Activated naive CD4-positive, alpha-beta T cell treated with anti-CD3 and anti-CD28 coated beads, Interleukin-2, amount 10 ng/mL, durations not matched to agents 7 days and 5 days (primary cell): ENCODE measurements at regions not wholly inside any gene's neighbourhood (a gene's known extent, or its start where the extent isn't known, plus 50 kb on each side); places are given as distances from the start of the nearest gene placed in this dataset.
"Not testable (repeated sequence)": the region's sequence is repeated elsewhere in the genome, so short reads cannot be mapped to it uniquely, and the experiment has no call there.

Experiments used
- CTCF ChIA-PET: fragments of 350-600 bp; sonication (Branson Sonifier 250); formaldehyde crosslinking; loops from one replicate; lab custom pipeline; 2021; ENCODE audit warnings: antibody characterized with exemption; lab: Charles Lee
- DNase-seq: peaks from one replicate; pipeline ENCODE4 v3.0.0-alpha.2; 2020
- H3K27ac Mint-ChIP-seq: one replicate; pipeline ENCODE4 v1.8.0; 2021; ENCODE audit warnings: mild to moderate bottlenecking, moderate library complexity, mixed read lengths
- H3K27me3 Mint-ChIP-seq: one replicate; pipeline ENCODE4 v1.8.0; 2021; ENCODE audit warnings: mild to moderate bottlenecking, mixed read lengths
- H3K36me3 Mint-ChIP-seq: one replicate; pipeline ENCODE4 v1.8.0; 2021; ENCODE audit warnings: mixed read lengths
- H3K4me1 Mint-ChIP-seq: one replicate; pipeline ENCODE4 v1.8.0; 2021; ENCODE audit warnings: mixed read lengths
- H3K4me3 Mint-ChIP-seq: one replicate; pipeline ENCODE4 v1.8.0; 2021; ENCODE audit warnings: mild to moderate bottlenecking, moderate library complexity, mixed read lengths
- H3K9me3 Mint-ChIP-seq: one replicate; pipeline ENCODE4 v1.8.0; 2021; ENCODE audit warnings: mixed read lengths

DNA sequence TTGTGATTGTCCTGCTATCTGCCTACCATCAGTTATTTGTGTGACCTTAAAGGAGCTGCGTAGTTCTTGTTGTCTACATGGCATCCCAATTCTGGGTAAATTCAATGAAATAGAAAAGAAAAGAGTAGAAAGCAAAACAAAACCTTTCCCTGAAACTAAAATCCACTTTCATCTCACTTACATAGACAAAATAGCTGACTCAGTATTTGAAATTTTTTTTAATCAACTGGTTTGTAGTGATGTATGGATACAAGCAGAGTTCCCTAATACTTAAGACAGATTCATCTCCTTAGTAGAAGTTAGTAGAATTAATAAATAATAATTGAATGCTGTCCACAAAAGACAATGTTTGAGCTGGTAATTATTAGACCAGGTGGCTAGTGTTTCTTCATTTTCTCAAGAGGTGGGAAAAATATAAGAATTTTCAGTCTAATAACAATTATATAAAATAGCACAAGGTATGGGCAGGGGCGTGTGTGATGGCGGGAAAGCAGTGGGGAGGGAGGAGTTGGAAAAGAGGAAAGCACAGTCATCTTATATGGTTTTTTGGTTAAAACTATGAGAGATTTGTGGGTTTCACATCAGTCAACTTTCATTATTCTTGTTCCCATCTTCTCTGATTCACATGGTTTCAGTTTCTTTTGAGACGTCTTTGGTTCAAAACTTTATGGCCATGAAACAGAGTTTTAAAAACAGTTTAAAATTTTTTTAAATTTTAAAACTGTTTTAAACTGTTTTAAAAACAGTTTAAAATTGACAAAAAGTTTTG lies 275.2 kb downstream of the SPRY1 start:
- Mint-ChIP-seq H3K27me3 (peaks cover 8% of the 10 kb centered on the region), H3K9me3 (no peaks in the 10 kb centered on the region), H3K4me3 (no peak overlapping the region), H3K4me1 (peaks cover 19% of the 10 kb centered on the region), H3K27ac (peak overlapping the region; percentile 33), H3K36me3 (no peaks in the 10 kb centered on the region)
- peak; percentile 29 for DNase-seq
- CTCF ChIA-PET: interaction anchor here (1.2 kb wide), 1 partner anchor 272 kb away, joined by 4 read pairs; no protein-coding TSS in a partner anchor

DNA sequence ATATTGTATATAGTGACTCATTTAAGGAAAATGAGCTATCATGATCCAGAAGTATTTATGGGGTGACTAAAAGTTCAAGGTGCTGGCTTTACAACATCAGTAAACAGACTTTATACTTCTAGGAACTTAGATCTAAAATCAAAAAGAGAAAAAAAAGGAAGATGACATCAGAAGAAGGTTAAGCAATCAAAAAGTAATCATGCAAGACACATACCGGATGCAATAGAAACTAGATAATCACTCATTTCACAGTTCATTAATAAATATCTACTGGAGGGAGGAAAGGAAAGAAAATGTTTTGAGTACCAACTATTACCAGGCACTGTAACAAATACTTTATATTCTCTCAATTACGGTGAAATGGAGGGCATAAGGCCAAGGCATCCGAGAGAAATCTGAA lies 276.4 kb downstream of the SPRY1 start:
- Mint-ChIP-seq H3K27me3 (peaks cover 7% of the 10 kb centered on the region), H3K9me3 (no peaks in the 10 kb centered on the region), H3K4me3 (no peak overlapping the region), H3K36me3 (no peaks in the 10 kb centered on the region), H3K27ac (no peak overlapping the region), H3K4me1 (peaks cover 19% of the 10 kb centered on the region)
- CTCF ChIA-PET: no interaction called here
- DNase-seq: no peak

DNA sequence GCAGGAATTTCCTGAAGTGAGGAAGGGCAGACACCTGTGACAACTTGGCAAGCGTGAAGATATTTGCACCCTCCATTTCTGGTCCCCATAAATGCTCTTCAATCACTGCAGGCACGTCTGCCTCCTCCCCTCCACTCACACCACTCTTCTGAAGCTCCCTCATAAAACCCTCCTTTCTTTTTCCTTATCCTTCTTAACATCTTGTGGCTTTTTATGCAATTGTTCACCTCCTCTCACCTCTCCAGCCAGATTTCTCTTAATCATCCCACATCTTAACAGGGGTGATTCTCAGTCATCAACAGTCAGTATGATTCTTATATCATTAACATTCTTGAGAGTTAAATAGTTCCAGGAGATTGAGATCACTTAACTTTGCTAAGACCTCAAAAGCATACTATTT lies 277.4 kb downstream of the SPRY1 start:
- CTCF ChIA-PET: no interaction called here
- no peak for DNase-seq
- H3K4me3 Mint-ChIP-seq: no peak overlapping the region
- H3K27ac Mint-ChIP-seq: no peak overlapping the region
- H3K4me1 Mint-ChIP-seq: peaks cover 19% of the 10 kb centered on the region
- peaks cover 7% of the 10 kb centered on the region for H3K27me3 Mint-ChIP-seq
- H3K9me3 Mint-ChIP-seq: no peaks in the 10 kb centered on the region
- H3K36me3 Mint-ChIP-seq: no peaks in the 10 kb centered on the region

DNA sequence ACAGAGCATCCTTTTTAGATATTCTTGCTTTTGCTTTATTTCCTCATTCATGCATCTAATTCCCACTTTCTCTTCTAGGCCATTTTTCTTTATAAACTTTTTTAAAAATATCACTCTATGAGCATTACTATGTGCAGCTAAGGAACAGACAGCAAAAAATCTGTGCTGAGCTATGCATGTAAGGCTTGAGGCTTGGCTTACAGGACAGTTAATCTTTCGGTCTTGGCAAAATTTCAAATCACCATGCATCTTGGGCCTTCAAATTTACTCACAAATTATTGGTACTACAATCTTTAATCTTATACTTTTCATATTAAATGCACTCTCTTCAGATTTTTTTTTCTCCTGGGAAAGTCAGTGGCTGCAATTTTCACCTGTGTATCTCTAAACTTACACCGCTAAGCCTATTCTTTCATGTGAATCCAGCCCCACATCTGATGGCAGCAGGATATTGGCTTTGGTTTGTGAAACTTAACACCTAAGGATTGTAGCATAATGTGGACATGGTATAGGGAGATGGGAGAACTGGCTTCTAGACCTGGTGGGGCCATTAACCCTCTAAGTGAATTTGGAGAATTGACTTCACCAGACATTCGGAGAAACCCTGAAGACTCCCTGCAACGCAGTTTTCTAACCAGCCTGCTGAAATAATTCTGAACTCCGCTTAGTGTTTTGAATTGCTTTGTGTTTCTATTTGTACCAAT lies 278.3 kb downstream of the SPRY1 start:
- Mint-ChIP-seq H3K4me3 (no peak overlapping the region), H3K27ac (no peak overlapping the region), H3K4me1 (peaks cover 19% of the 10 kb centered on the region), H3K9me3 (no peaks in the 10 kb centered on the region), H3K27me3 (peaks cover 7% of the 10 kb centered on the region), H3K36me3 (no peaks in the 10 kb centered on the region)
- CTCF ChIA-PET: no interaction called here
- DNase-seq: no peak

DNA sequence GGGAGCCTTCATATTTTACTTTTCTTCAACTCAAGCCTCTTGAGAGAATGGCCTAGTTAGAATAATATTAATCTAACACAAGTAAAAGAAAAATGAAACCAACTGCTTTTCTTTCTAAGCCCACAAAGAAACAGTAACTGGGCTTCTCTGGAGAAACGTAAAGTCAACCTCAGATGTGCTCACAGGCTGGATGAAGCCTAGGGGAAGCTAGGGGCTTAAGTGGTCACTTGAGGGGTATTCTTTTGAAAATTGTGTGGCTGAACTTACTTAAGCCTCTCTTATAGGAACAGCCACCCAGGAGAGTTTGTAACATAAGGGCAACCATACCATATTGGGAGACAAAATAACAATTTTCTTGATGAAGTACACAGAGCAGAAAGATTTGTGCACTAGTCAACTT lies 279.0 kb downstream of the SPRY1 start:
- CTCF ChIA-PET: no interaction called here
- Mint-ChIP-seq H3K27me3 (peaks cover 7% of the 10 kb centered on the region), H3K27ac (no peak overlapping the region), H3K36me3 (no peaks in the 10 kb centered on the region), H3K9me3 (no peaks in the 10 kb centered on the region), H3K4me1 (peaks cover 19% of the 10 kb centered on the region), H3K4me3 (no peak overlapping the region)
- DNase-seq: no peak

DNA sequence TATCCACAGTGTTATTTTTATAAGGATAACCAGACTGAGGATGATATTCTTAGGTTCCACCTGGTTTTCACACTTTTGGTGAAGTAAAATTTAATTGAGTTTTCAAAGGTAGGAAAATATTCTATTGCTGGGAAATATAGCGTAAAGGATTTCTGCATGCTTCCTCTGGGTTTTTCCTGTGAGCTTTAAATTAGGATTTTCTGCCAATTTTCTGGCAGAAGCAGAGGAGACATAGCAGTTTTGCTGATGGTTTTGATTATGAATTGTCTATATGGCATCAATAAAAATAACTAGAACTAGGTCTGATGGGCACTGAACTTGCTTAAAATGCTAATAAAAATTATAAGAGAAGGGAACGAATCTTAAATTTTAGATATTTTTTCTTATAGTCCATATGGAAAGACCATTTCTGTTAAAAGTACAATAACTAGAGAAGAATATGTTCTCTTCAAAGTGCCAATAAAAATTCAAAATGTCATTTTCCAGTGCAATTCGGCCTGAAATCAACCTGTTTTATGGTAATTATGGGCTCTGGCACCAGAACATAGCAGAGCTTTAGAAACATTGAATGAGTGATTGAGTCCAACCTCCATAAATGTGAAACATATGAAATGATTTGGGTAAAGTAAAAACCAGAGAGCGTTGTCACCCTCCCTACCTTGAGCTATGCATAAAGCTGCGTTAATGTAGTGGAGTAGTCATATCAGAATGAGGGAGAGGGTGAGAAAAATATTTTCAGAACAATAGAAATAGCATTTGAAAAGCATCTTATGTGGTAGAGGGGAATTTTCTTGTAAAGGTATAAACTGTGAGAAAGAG lies 279.7 kb downstream of the SPRY1 start:
- Mint-ChIP-seq H3K4me3 (no peak overlapping the region), H3K4me1 (peaks cover 18% of the 10 kb centered on the region), H3K27ac (no peak overlapping the region), H3K36me3 (no peaks in the 10 kb centered on the region), H3K9me3 (no peaks in the 10 kb centered on the region), H3K27me3 (peaks cover 7% of the 10 kb centered on the region)
- DNase-seq: no peak
- CTCF ChIA-PET: no interaction called here

DNA sequence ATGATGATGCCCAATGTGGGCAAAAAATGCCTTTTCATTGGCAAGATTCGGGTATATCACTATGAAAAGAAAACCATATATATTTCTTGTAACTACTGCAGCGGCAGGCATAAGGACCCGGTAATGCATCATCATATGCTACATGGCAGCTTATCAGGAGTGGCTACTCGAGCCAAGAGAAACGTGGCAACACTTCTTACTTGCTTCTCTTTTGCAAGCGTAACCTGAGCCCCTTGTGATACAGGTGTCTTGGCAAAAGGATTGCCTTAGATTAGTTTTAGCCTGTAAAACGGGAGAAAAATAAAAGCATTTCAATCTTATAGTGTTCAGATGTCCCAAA lies 280.3 kb downstream of the SPRY1 start:
- CTCF ChIA-PET: no interaction called here
- no peak for DNase-seq
- Mint-ChIP-seq H3K36me3 (no peaks in the 10 kb centered on the region), H3K4me3 (no peak overlapping the region), H3K4me1 (peaks cover 12% of the 10 kb centered on the region), H3K9me3 (no peaks in the 10 kb centered on the region), H3K27ac (no peak overlapping the region), H3K27me3 (peaks cover 7% of the 10 kb centered on the region)

DNA sequence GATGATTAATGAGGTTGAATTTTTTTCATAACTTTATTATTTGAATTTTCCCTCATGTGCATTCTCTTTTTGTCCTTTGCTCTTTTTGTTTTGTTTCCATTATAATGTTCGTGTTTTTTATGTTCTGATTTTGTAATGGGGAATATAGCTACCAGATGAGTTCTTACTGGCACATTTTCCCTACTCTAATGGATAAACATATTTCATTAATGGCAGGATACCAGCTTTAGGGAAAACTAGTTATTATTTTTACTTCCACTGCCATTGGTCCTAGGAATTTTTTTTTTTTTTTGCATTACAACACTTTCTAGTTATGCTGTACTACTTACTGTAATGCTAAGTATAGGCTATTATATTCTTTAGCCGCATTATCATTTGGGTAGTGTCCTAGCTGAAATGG lies 286.3 kb downstream of the SPRY1 start:
- Mint-ChIP-seq H3K27ac (no peak overlapping the region), H3K9me3 (peaks cover 4% of the 10 kb centered on the region), H3K4me1 (no peaks in the 10 kb centered on the region), H3K27me3 (no peaks in the 10 kb centered on the region), H3K36me3 (no peaks in the 10 kb centered on the region), H3K4me3 (no peak overlapping the region)
- CTCF ChIA-PET: interaction anchor here (0.6 kb wide), 2 partner anchors 12 to 230 kb away, joined by 3 read pairs; no protein-coding TSS in a partner anchor
- DNase-seq: no peak

DNA sequence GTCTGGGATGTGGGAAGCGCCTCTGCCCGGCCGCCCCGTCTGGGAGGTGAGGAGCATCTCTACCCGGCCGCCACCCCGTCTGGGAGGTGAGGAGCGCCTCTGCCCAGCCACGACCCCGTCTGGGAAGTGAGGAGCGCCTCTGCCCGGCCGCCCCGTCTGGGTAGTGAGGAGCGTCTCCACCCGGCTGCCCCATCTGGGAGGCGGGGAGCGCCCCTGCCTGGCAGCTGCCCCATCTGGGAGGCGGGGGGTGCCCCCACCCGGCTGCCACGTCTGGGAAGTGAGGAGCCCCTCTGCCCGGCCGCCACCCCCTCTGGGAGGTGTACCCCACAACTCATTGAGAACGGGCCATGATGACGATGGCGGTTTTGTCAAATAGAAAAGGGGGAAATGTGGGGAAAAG lies 288.3 kb downstream of the SPRY1 start:
- H3K27ac Mint-ChIP-seq, H3K27me3 Mint-ChIP-seq, H3K4me3 Mint-ChIP-seq, CTCF ChIA-PET, DNase-seq, H3K4me1 Mint-ChIP-seq, H3K36me3 Mint-ChIP-seq, H3K9me3 Mint-ChIP-seq: not testable (repeated sequence)

DNA sequence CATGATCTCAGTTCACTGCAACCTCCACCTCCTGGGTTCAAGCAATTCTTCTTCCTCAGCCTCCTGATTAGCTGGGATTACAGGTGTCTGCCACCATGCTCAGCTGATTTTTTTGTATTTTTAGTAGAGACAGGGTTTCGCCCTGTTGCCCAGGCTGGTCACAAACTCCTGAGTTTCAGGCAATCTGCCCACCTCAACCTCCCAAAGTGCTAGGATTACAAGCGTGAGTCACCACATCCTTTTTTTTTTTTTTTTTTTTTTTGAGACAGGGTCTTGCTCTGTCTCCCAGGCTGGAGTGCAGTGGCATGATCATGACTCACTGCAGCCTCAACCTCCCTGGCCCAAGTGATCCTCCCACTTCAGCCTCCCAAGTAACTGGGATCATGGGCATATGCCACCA lies 298.9 kb downstream of the SPRY1 start:
- H3K9me3 Mint-ChIP-seq, H3K4me3 Mint-ChIP-seq, H3K4me1 Mint-ChIP-seq, CTCF ChIA-PET, H3K27ac Mint-ChIP-seq, H3K36me3 Mint-ChIP-seq, H3K27me3 Mint-ChIP-seq, DNase-seq: not testable (repeated sequence)

DNA sequence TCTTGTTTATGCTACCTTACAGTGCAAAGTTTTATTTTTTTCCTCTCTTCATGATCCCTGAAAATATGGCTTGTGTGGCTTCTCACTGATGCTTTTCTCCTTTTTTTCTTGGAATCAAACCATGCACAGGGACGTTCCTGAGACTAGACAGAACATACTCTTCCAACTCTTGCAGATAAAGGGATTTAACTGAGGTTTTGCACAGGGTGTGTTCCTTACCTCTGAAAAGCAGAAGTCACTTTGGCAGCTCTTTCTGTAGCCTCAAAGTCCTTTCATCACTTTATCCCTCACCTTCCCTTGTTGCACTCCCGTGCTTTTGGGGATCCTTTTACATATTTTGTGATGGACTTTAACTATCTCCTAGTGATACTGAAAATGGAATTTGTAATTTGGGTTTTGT lies 300.1 kb downstream of the SPRY1 start:
- Mint-ChIP-seq H3K4me1 (no peaks in the 10 kb centered on the region), H3K27me3 (peaks cover 6% of the 10 kb centered on the region), H3K27ac (no peak overlapping the region), H3K36me3 (no peaks in the 10 kb centered on the region), H3K9me3 (no peaks in the 10 kb centered on the region), H3K4me3 (no peak overlapping the region)
- CTCF ChIA-PET: no interaction called here
- DNase-seq: no peak

DNA sequence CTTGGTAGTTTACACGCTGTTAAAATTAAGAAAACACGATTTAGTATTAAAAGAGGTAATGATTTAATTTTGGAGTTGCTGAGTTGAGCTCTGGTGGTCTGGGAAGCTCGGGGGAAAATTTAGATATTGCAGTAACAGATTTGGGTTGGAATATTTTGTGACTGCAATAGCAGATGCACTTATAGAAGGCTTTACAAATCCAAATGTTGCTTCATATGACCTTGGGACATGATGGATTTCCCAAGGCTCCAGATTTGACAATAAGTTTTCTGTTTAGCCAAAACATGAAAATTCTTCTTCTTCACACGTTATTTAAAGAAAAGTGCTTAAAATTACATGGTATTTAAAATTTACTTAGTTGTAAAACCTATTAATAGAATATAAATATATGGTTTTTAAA lies 302.0 kb downstream of the SPRY1 start:
- Mint-ChIP-seq H3K36me3 (no peaks in the 10 kb centered on the region), H3K4me1 (no peaks in the 10 kb centered on the region), H3K27me3 (peaks cover 6% of the 10 kb centered on the region), H3K9me3 (no peaks in the 10 kb centered on the region), H3K4me3 (no peak overlapping the region), H3K27ac (no peak overlapping the region)
- CTCF ChIA-PET: no interaction called here
- DNase-seq: no peak

DNA sequence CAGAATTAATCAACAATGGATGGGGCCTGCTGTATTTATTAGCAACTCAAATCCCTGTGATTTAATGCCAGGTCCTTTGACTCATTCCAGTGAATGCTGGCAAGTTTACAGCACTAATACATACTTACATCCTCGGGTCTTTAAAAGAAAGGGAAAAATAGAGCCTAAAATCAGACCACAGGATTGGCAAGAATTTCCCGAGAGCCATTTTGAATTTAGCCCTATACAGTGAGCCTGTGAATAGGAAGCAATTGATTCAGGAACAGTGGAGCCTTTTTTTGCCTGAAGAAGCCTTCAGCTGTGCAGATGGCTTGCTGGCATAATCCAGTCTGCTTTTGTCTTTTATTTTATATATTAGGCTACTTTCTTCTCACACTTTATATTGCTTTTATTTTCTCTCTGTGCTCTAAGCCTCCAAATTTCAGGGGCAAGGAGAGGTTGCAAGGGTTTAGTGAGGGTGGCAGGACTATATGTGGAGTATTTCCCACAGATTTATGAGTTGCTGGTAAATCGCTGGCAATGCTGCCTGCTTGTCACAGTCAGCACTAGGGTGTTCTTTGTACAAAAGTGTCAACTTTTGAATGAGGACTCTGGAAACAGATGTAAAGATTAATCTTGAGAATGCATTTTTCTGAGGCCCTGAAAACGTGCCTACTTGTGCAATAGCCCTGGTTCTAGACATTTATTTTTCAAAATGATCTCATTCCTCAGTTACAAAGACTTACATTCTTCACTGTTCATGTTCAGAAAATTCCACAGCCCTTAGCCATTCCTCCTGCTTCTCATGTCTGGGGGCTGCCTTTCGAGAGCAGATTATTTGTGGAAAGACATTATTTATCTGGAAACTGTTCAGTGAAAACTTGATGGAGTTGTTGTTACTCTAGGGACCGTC lies 303.5 kb downstream of the SPRY1 start:
- Mint-ChIP-seq H3K27me3 (peaks cover 6% of the 10 kb centered on the region), H3K36me3 (no peaks in the 10 kb centered on the region), H3K9me3 (no peaks in the 10 kb centered on the region), H3K4me1 (no peaks in the 10 kb centered on the region), H3K4me3 (no peak overlapping the region), H3K27ac (no peak overlapping the region)
- CTCF ChIA-PET: no interaction called here
- no peak for DNase-seq

DNA sequence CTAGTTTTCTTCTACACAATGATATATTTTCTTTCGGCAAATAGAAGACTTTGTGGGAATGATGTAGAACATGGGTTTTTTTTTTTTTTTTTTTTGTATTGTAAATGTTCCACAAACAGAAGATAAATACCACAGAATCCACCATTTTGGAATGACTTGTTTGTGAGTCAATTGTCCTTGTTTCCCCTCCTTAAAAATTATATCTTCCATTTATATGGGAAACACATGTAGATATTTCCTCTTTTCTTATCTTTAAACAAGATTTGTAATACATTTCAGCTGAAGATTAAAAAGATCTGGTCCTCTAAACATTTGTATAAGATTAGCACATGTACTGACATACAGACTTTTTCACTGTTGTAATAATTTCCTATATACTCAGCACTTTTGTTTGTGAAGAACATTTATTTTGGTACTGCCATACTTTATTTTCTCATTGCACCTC lies 304.6 kb downstream of the SPRY1 start:
- Mint-ChIP-seq H3K27ac (no peak overlapping the region), H3K9me3 (no peaks in the 10 kb centered on the region), H3K27me3 (no peaks in the 10 kb centered on the region), H3K4me3 (no peak overlapping the region), H3K36me3 (no peaks in the 10 kb centered on the region), H3K4me1 (no peaks in the 10 kb centered on the region)
- CTCF ChIA-PET: no interaction called here
- DNase-seq: no peak
